H9 (cell line): ENCODE measurements at regions not wholly inside any gene's neighbourhood (a gene's known extent, or its start where the extent isn't known, plus 50 kb on each side); places are given as distances from the start of the nearest gene placed in this dataset.

ENCODE experiments used
- DNase-seq: peaks from one replicate; pipeline ENCODE4 v3.0.0-alpha.2; 2017
- H2AFZ ChIP-seq: one replicate; pipeline ENCODE4 v1.6.1; 2013; ENCODE audit warnings: mild to moderate bottlenecking, low read length, control low read depth, moderate library complexity
- H2AK5ac ChIP-seq: 2 replicates; pipeline ENCODE4 v1.6.1; 2013; ENCODE audit warnings: low read length, control low read depth, mixed read lengths; ENCODE audit not compliant: insufficient read length
- H2BK120ac ChIP-seq: one replicate; pipeline ENCODE4 v1.6.1; 2013; ENCODE audit warnings: low read depth, mild to moderate bottlenecking, low read length, control low read depth, inconsistent platforms; ENCODE audit not compliant: poor library complexity, severe bottlenecking
- H2BK12ac ChIP-seq: 2 replicates; pipeline ENCODE4 v1.6.1; 2013; ENCODE audit warnings: low read length, control low read depth, mixed read lengths, low read depth; ENCODE audit not compliant: insufficient read length
- H2BK15ac ChIP-seq: 2 replicates; pipeline ENCODE4 v1.6.1; 2013; ENCODE audit warnings: low read depth, low read length, control low read depth
- H2BK20ac ChIP-seq: one replicate; pipeline ENCODE4 v1.6.1; 2013; ENCODE audit warnings: low read depth, mild to moderate bottlenecking, low read length, control low read depth, inconsistent platforms; ENCODE audit not compliant: poor library complexity, severe bottlenecking
- H2BK5ac ChIP-seq: 2 replicates; pipeline ENCODE4 v1.6.1; 2013; ENCODE audit warnings: low read length, control low read depth, mixed read lengths; ENCODE audit not compliant: insufficient read length
- H3K14ac ChIP-seq: 2 replicates; pipeline ENCODE4 v1.6.1; 2013; ENCODE audit warnings: low read length, control low read depth; ENCODE audit not compliant: insufficient read depth
- H3K18ac ChIP-seq: 2 replicates; pipeline ENCODE4 v1.6.1; 2013; ENCODE audit warnings: low read depth, mild to moderate bottlenecking, mixed read lengths, low read length, control low read depth; ENCODE audit not compliant: insufficient read length
- H3K23ac ChIP-seq: 2 replicates; pipeline ENCODE4 v1.6.1; 2013; ENCODE audit warnings: low read length, control low read depth, mixed read lengths, low read depth; ENCODE audit not compliant: insufficient read length
- H3K23me2 ChIP-seq: 2 replicates; pipeline ENCODE4 v1.6.1; 2013; ENCODE audit warnings: low read depth, mild to moderate bottlenecking, mixed read lengths, low read length, control low read depth; ENCODE audit not compliant: insufficient read length, poor library complexity, severe bottlenecking
- H3K27ac ChIP-seq: 2 replicates; pipeline ENCODE4 v1.5.1; 2013; ENCODE audit warnings: low read length, control low read depth, mixed read lengths, low read depth; ENCODE audit not compliant: insufficient read length
- H3K27me3 ChIP-seq: 2 replicates; pipeline ENCODE4 v1.6.1; 2013; ENCODE audit warnings: low read length, control low read depth, inconsistent platforms; ENCODE audit not compliant: insufficient read depth
- H3K4ac ChIP-seq: 2 replicates; pipeline ENCODE4 v1.6.1; 2013; ENCODE audit warnings: low read depth, mild to moderate bottlenecking, control low read depth, inconsistent platforms, low read length, moderate library complexity
- H3K4me1 ChIP-seq: 2 replicates; pipeline ENCODE4 v1.6.1; 2013; ENCODE audit warnings: low read length, control low read depth, inconsistent platforms; ENCODE audit not compliant: insufficient read depth
- H3K4me2 ChIP-seq: 2 replicates; pipeline ENCODE4 v1.6.1; 2013; ENCODE audit warnings: low read length, control low read depth, mixed read lengths; ENCODE audit not compliant: insufficient read length, insufficient read depth
- H3K56ac ChIP-seq: 2 replicates; pipeline ENCODE4 v1.6.1; 2013; ENCODE audit warnings: low read depth, mild to moderate bottlenecking, mixed read lengths, low read length, control low read depth; ENCODE audit not compliant: insufficient read length
- H3K79me1 ChIP-seq: 2 replicates; pipeline ENCODE4 v1.6.1; 2013; ENCODE audit warnings: low read depth, mild to moderate bottlenecking, moderate library complexity, low read length, control low read depth, inconsistent platforms; ENCODE audit not compliant: insufficient read depth, poor library complexity, severe bottlenecking
- H3K79me2 ChIP-seq: 2 replicates; pipeline ENCODE4 v1.6.1; 2013; ENCODE audit warnings: low read length, control low read depth, inconsistent platforms; ENCODE audit not compliant: insufficient read depth
- H3K9ac ChIP-seq: 2 replicates; pipeline ENCODE4 v1.6.1; 2013; ENCODE audit warnings: low read length, control low read depth, mixed read lengths; ENCODE audit not compliant: insufficient read length; ENCODE audit errors: extremely low read depth
- H3K9me3 ChIP-seq: one replicate; pipeline ENCODE4 v1.6.1; 2013; ENCODE audit warnings: low read depth, low read length, inconsistent platforms; ENCODE audit not compliant: control insufficient read depth
- H3T11ph ChIP-seq: one replicate; pipeline ENCODE4 v1.6.1; 2013; ENCODE audit warnings: mild to moderate bottlenecking, low read length, control low read depth, inconsistent platforms
- H4K20me1 ChIP-seq: one replicate; pipeline ENCODE4 v1.6.1; 2013; ENCODE audit not compliant: control insufficient read depth, insufficient read length, insufficient read depth
- H4K5ac ChIP-seq: 2 replicates; pipeline ENCODE4 v1.6.1; 2013; ENCODE audit warnings: low read depth, mild to moderate bottlenecking, mixed read lengths, low read length, control low read depth; ENCODE audit not compliant: insufficient read length
- H4K8ac ChIP-seq: replicated peaks from 2 replicates; pipeline ENCODE4 v1.6.1; 2013; ENCODE audit warnings: low read length, control low read depth, mixed read lengths, low read depth; ENCODE audit not compliant: insufficient read length
- H4K91ac ChIP-seq: 2 replicates; pipeline ENCODE4 v1.6.1; 2013; ENCODE audit warnings: low read depth, mild to moderate bottlenecking, moderate library complexity, mixed read lengths, low read length, control low read depth; ENCODE audit not compliant: insufficient read length
- H3K27ac Mint-ChIP-seq, 3 experiments: 2 replicates in 2 of 3; 3 replicates in 1 of 3; pipeline ENCODE4 v1.8.0; 2020 to 2021; ENCODE audit warnings: mixed read lengths in 3 of 3, mild to moderate bottlenecking in 1 of 3, moderate library complexity in 1 of 3
- H3K27me3 Mint-ChIP-seq: 2 replicates; pipeline ENCODE4 v1.8.0; 2021; ENCODE audit warnings: low read depth, mild to moderate bottlenecking, moderate library complexity, mixed read lengths
- H3K36me3 Mint-ChIP-seq, 3 experiments: 2 replicates in 2 of 3; 3 replicates in 1 of 3; pipeline ENCODE4 v1.8.0; 2020 to 2021; ENCODE audit warnings: low read depth in 3 of 3, mixed read lengths in 3 of 3; ENCODE audit not compliant: insufficient read depth in 1 of 3
- H3K4me1 Mint-ChIP-seq, 2 experiments: 2 replicates each; pipeline ENCODE4 v1.8.0; 2020; ENCODE audit warnings: mixed read lengths in 2 of 2
- H3K4me3 Mint-ChIP-seq, 2 experiments: 2 replicates in 1 of 2; 3 replicates in 1 of 2; pipeline ENCODE4 v1.8.0; 2020 to 2021; ENCODE audit warnings: mild to moderate bottlenecking in 2 of 2, mixed read lengths in 2 of 2, moderate library complexity in 1 of 2
- H3K9me3 Mint-ChIP-seq, 2 experiments: 2 replicates in 1 of 2; 3 replicates in 1 of 2; pipeline ENCODE4 v1.8.0; 2020; ENCODE audit warnings: mild to moderate bottlenecking in 2 of 2, mixed read lengths in 2 of 2, moderate library complexity in 1 of 2
- CTCF ChIP-seq: fragments of 200-600 bp; sonication (generic); conservative IDR thresholded peaks from 3 replicates; pipeline ENCODE4 v1.8.0; 2021; ENCODE audit warnings: antibody characterized with exemption, mild to moderate bottlenecking

DNA sequence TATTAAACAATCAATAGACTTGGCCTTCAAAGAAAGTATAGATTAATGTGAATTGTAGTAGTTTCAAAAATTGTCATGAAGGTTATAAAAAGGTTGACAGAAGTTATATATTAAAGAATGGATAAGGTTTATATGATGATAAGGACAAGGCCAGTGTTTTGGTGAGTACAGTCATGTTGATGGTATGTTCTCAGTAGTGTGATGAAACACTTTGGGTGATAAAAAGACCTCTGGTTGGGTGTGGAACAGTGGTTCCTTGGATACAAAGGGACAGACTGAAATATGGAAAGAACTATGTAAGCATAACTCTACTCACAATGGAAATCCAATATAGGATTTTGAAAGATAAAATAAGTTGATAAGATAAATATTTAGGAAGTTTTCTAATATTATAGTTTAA, 866.3 kb downstream of the ANKRD7 start:
- H3K9ac ChIP-seq: no peak overlapping the region
- H2AK5ac ChIP-seq: no peak overlapping the region
- H2BK12ac ChIP-seq: no peak overlapping the region
- H2BK20ac ChIP-seq: no peak overlapping the region
- Mint-ChIP-seq H3K4me3 (no peak overlapping the region), H3K27ac (no peak overlapping the region), H3K27me3 (no peaks in the 10 kb centered on the region), H3K4me1 (no peaks in the 10 kb centered on the region), H3K36me3 (peaks cover 13 to 19% (median 14%) of the 10 kb centered on the region in 3 experiments), H3K9me3 (peaks cover 14 to 16% of the 10 kb centered on the region in 2 experiments; a peak in 4 of 5 replicates)
- H4K8ac ChIP-seq: no peak overlapping the region
- no peak overlapping the region for H3K14ac ChIP-seq
- no peak overlapping the region for H2BK15ac ChIP-seq
- H4K91ac ChIP-seq: no peak overlapping the region
- no peak overlapping the region for H3K18ac ChIP-seq
- no peaks in the 10 kb centered on the region for H3K79me2 ChIP-seq
- H3K23ac ChIP-seq: no peak overlapping the region
- no peaks in the 10 kb centered on the region for H3K9me3 ChIP-seq
- no peaks in the 10 kb centered on the region for H3K27me3 ChIP-seq
- DNase-seq: no peak
- no peak overlapping the region for H2AFZ ChIP-seq
- no peak for TF ChIP-seq CTCF
- H3K4me2 ChIP-seq: no peak overlapping the region
- no peak overlapping the region for H4K5ac ChIP-seq
- no peaks in the 10 kb centered on the region for H4K20me1 ChIP-seq
- H3K23me2 ChIP-seq: no peaks in the 10 kb centered on the region
- H3T11ph ChIP-seq: no peak overlapping the region
- no peak overlapping the region for H3K4ac ChIP-seq
- H3K27ac ChIP-seq: no peak overlapping the region
- no peaks in the 10 kb centered on the region for H3K79me1 ChIP-seq
- no peaks in the 10 kb centered on the region for H3K4me1 ChIP-seq
- no peak overlapping the region for H3K56ac ChIP-seq
- H2BK5ac ChIP-seq: no peak overlapping the region
- no peak overlapping the region for H2BK120ac ChIP-seq
